WTC11 (cell line): ENCODE measurements at regions not wholly inside any gene's neighbourhood (a gene's known extent, or its start where the extent isn't known, plus 50 kb on each side); places are given as distances from the start of the nearest gene placed in this dataset.

Source experiments
- ATAC-seq: fragments of 200-7000 bp; cut with Tn5 transposase; 2 replicates; pipeline ENCODE4 v1.10.0; 2021; ENCODE audit warnings: mild to moderate bottlenecking, moderate library complexity
- CTCF ChIA-PET: fragments of 300-600 bp; sonication (Branson Sonifier 250); formaldehyde crosslinking; loops from one replicate; lab custom pipeline; 2021; ENCODE audit warnings: antibody characterized with exemption; lab: Charles Lee
- POLR2A ChIA-PET: fragments of 350-600 bp; sonication (Branson Sonifier 250); formaldehyde crosslinking; loops from one replicate; lab custom pipeline; 2021; ENCODE audit warnings: antibody characterized with exemption; lab: Charles Lee
- DNase-seq: peaks from one replicate; pipeline ENCODE4 v3.0.0; 2021; ENCODE audit warnings: low spot score
- H3K27ac Mint-ChIP-seq: 2 replicates; pipeline ENCODE4 v1.8.0; 2021; ENCODE audit warnings: mixed read lengths
- H3K27me3 Mint-ChIP-seq: 2 replicates; pipeline ENCODE4 v1.8.0; 2021; ENCODE audit warnings: low read depth, mild to moderate bottlenecking, moderate library complexity, mixed read lengths
- H3K36me3 Mint-ChIP-seq: 2 replicates; pipeline ENCODE4 v1.8.0; 2021; ENCODE audit warnings: mixed read lengths
- H3K4me1 Mint-ChIP-seq: 2 replicates; pipeline ENCODE4 v1.8.0; 2022; ENCODE audit warnings: mixed read lengths
- H3K4me3 Mint-ChIP-seq: 2 replicates; pipeline ENCODE4 v1.8.0; 2021; ENCODE audit warnings: mild to moderate bottlenecking, moderate library complexity, mixed read lengths
- H3K9me3 Mint-ChIP-seq: 2 replicates; pipeline ENCODE4 v1.8.0; 2021; ENCODE audit warnings: mixed read lengths
- FOXK1 ChIP-seq: sonication (generic); formaldehyde crosslinking; IDR thresholded peaks from 2 replicates; pipeline ENCODE4 v1.8.0; 2022; ENCODE audit warnings: mild to moderate bottlenecking, moderate library complexity, missing genetic modification reagents
- GRHL2 ChIP-seq: fragments of 250-450 bp; sonication (Bioruptor Pico); IDR thresholded peaks from 2 replicates; pipeline ENCODE4 v1.8.0; 2022; ENCODE audit warnings: mild to moderate bottlenecking, moderate library complexity; ENCODE audit not compliant: insufficient replicate concordance, severe bottlenecking
- GTF2I ChIP-seq: fragments of 250-450 bp; sonication (Bioruptor Pico); conservative IDR thresholded peaks from 2 replicates; pipeline ENCODE4 v1.4.0; 2021; ENCODE audit warnings: mild to moderate bottlenecking
- NR1H2 ChIP-seq: sonication (generic); formaldehyde crosslinking; IDR thresholded peaks from 2 replicates; pipeline ENCODE4 v1.9.0; 2021; ENCODE audit warnings: mild to moderate bottlenecking, moderate library complexity, missing genetic modification reagents
- OVOL2 ChIP-seq: fragments of 250-450 bp; sonication (Bioruptor Pico); IDR thresholded peaks from 2 replicates; pipeline ENCODE4 v1.9.0; 2021; ENCODE audit warnings: mild to moderate bottlenecking, borderline replicate concordance
- PRRX2 ChIP-seq: fragments of 250-450 bp; sonication (Bioruptor Pico); IDR thresholded peaks from 2 replicates; pipeline ENCODE4 v1.8.0; 2021; ENCODE audit warnings: mild to moderate bottlenecking
- ZNF138 ChIP-seq: sonication (generic); formaldehyde crosslinking; conservative IDR thresholded peaks from 2 replicates; pipeline ENCODE4 v1.8.1; 2022; ENCODE audit warnings: mild to moderate bottlenecking, moderate library complexity, missing genetic modification reagents
- ZNF232 ChIP-seq: sonication (generic); formaldehyde crosslinking; IDR thresholded peaks from 2 replicates; pipeline ENCODE4 v1.8.0; 2022; ENCODE audit warnings: mild to moderate bottlenecking, missing genetic modification reagents
- ZNF423 ChIP-seq: fragments of 250-450 bp; sonication (Bioruptor Pico); IDR thresholded peaks from 2 replicates; pipeline ENCODE4 v2.1.2; 2022; ENCODE audit warnings: mild to moderate bottlenecking, moderate library complexity
- TF ChIP-seq, protein P1 (sequence below): sonication (generic); formaldehyde crosslinking; IDR thresholded peaks from 2 replicates; pipeline ENCODE4 v1.8.0; 2022; ENCODE audit warnings: missing genetic modification reagents
- TF ChIP-seq, protein P2 (sequence below): fragments of 250-450 bp; sonication (Bioruptor Pico); IDR thresholded peaks from 2 replicates; pipeline ENCODE4 v1.8.0; 2021; ENCODE audit warnings: mild to moderate bottlenecking
- TF ChIP-seq, protein P3 (sequence below): sonication (generic); formaldehyde crosslinking; IDR thresholded peaks from 2 replicates; pipeline ENCODE4 v1.8.0; 2022; ENCODE audit warnings: mild to moderate bottlenecking, missing genetic modification reagents
- TF ChIP-seq, protein P4 (sequence below): sonication (generic); formaldehyde crosslinking; IDR thresholded peaks from 2 replicates; pipeline ENCODE4 v1.8.1; 2022; ENCODE audit warnings: mild to moderate bottlenecking, missing genetic modification reagents, moderate library complexity, borderline replicate concordance
- TF ChIP-seq, protein P5 (sequence below): sonication (generic); formaldehyde crosslinking; IDR thresholded peaks from 2 replicates; pipeline ENCODE4 v1.8.1; 2022; ENCODE audit warnings: missing genetic modification reagents, borderline replicate concordance
- TF ChIP-seq, protein P6 (sequence below): sonication (generic); formaldehyde crosslinking; IDR thresholded peaks from 2 replicates; pipeline ENCODE4 v1.8.1; 2023; ENCODE audit warnings: mild to moderate bottlenecking, missing genetic modification reagents

DNA sequence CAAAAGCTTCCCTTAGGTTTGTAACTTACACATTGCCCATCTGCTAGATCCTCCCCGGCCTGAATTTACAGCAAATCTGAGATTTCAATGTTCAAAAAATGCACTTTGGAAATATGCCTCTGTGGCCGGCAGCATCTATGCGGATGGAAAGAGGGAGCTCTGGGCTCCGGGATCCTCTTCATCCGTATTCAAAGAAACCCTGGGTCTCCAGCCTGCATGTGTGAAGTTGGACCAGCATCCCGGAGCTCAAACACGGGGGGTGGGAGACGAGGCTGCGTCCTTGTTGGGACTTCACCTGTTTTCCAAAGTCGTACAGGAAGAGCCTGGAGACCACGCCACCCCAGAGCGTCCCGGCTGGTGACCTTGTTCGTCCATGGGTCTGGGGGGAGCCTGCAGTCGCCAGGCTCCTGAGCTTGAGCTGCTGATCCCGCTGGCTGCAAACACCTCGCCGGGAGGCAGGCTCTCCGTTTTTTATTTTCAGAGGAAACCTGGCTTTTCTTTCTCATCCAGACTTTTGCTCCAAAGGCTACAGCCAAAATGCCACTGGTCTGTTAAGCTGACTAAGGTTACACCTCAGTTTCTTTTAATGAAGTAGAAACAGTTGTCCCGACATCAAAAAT lies 77.4 kb downstream of the PTGR3 start (continued):
- TF ChIP-seq, protein P1, sequence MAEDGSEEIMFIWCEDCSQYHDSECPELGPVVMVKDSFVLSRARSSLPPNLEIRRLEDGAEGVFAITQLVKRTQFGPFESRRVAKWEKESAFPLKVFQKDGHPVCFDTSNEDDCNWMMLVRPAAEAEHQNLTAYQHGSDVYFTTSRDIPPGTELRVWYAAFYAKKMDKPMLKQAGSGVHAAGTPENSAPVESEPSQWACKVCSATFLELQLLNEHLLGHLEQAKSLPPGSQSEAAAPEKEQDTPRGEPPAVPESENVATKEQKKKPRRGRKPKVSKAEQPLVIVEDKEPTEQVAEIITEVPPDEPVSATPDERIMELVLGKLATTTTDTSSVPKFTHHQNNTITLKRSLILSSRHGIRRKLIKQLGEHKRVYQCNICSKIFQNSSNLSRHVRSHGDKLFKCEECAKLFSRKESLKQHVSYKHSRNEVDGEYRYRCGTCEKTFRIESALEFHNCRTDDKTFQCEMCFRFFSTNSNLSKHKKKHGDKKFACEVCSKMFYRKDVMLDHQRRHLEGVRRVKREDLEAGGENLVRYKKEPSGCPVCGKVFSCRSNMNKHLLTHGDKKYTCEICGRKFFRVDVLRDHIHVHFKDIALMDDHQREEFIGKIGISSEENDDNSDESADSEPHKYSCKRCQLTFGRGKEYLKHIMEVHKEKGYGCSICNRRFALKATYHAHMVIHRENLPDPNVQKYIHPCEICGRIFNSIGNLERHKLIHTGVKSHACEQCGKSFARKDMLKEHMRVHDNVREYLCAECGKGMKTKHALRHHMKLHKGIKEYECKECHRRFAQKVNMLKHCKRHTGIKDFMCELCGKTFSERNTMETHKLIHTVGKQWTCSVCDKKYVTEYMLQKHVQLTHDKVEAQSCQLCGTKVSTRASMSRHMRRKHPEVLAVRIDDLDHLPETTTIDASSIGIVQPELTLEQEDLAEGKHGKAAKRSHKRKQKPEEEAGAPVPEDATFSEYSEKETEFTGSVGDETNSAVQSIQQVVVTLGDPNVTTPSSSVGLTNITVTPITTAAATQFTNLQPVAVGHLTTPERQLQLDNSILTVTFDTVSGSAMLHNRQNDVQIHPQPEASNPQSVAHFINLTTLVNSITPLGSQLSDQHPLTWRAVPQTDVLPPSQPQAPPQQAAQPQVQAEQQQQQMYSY (CRISPR knock-in tag) = no peak
- TF ChIP-seq, all 79 proteins: peak for 0

DNA sequence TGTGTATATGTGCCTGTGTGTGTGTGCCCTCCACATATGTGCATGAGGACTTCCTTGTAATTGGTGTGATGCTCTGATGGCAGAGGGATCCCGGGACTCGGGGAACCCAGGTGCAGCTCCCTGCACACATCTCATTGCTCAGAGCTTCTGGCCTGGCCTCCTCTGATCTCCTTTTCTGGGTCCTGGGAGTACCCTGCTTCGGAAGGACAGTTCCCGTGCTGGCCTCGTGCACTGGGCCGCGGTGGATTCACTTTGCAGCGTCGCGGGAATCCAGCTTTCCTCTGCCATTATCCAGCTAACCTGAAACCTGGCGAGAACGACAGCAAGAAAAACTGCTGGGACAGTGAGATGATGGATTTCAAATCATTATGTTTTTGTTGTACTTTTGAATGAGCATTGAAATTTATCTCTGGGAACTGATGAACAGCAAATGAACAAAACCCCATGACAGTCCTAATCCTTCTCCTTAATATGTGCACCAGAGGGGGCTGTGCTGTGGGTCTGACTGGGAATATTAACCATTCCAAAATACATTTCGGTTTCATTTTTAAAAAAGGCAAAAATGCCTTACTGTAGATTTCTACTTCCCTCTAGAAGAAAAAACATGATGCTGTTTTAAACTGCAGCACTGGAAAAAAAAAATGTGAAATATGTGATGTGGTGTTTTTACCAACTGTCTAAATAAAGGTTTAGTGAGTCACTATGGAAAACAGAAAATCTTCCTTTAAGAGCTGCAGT lies 78.2 kb downstream of the PTGR3 start:
- DNase-seq = no peak
- Mint-ChIP-seq H3K27ac (no peak overlapping the region), H3K9me3 (peaks cover 7% of the 10 kb centered on the region), H3K4me1 (no peaks in the 10 kb centered on the region)
- POLR2A ChIA-PET = no interaction called here
- CTCF ChIA-PET = interaction anchor here (1.0 to 1.5 kb wide), 2 partner anchors 89 to 256 kb away, joined by 3 to 6 read pairs; no protein-coding TSS in a partner anchor
- TF ChIP-seq ZNF138 (CRISPR knock-in tag) (no peak), FOXK1 (CRISPR knock-in tag) (no peak), NR1H2 (CRISPR knock-in tag) (no peak)
- TF ChIP-seq, protein P2, sequence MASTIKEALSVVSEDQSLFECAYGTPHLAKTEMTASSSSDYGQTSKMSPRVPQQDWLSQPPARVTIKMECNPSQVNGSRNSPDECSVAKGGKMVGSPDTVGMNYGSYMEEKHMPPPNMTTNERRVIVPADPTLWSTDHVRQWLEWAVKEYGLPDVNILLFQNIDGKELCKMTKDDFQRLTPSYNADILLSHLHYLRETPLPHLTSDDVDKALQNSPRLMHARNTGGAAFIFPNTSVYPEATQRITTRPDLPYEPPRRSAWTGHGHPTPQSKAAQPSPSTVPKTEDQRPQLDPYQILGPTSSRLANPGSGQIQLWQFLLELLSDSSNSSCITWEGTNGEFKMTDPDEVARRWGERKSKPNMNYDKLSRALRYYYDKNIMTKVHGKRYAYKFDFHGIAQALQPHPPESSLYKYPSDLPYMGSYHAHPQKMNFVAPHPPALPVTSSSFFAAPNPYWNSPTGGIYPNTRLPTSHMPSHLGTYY (CRISPR knock-in tag) = no peak
- TF ChIP-seq, all 79 proteins: peak for 0
- Mint-ChIP-seq H3K4me3 (no peak overlapping the region), H3K36me3 (no peaks in the 10 kb centered on the region), H3K27me3 (no peaks in the 10 kb centered on the region)
- ATAC-seq = no peak

DNA sequence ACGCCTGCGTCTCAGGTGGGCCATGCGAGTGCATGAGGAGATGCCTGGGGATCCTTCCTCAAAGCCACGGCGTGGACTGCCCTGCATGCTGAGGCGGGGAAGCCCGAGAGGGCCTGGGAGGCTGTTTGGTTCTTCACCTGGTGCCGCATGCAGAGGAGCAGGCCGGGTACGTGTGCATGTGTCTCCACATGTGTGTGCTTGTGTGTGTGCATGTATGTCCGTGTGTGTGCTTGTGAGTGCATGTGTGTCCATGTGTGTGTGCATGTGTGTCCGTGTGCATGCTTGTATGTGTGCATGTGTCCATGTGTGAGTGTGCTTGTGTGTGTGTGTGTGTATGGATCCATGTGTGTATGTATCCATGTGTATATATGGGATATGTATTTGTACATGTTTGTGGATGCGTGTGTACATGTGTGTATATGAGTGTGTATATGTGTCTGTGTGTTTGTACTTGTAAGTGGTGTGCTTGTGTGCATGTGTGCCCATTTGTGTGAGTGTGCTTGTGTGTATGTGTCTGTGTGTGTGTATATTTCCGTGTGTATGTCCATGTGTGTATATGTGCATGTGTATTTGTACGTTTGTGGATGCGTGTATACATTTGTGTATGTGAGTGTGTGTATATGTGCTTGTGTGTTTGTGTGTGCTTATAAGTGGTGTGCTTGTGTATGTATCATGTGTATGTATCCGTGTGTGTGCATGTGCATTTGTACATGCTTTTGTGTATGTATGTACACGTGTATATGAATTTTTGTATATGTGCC lies 79.0 kb downstream of the PTGR3 start:
- no peak overlapping the region for H3K4me3 Mint-ChIP-seq
- TF ChIP-seq ZNF232 (CRISPR knock-in tag) (no peak), OVOL2 (no peak), GRHL2 (CRISPR knock-in tag) (no peak), ZNF423 (CRISPR knock-in tag) (no peak), PRRX2 (CRISPR knock-in tag) (no peak), GTF2I (CRISPR knock-in tag) (no peak)
- TF ChIP-seq, protein P3, sequence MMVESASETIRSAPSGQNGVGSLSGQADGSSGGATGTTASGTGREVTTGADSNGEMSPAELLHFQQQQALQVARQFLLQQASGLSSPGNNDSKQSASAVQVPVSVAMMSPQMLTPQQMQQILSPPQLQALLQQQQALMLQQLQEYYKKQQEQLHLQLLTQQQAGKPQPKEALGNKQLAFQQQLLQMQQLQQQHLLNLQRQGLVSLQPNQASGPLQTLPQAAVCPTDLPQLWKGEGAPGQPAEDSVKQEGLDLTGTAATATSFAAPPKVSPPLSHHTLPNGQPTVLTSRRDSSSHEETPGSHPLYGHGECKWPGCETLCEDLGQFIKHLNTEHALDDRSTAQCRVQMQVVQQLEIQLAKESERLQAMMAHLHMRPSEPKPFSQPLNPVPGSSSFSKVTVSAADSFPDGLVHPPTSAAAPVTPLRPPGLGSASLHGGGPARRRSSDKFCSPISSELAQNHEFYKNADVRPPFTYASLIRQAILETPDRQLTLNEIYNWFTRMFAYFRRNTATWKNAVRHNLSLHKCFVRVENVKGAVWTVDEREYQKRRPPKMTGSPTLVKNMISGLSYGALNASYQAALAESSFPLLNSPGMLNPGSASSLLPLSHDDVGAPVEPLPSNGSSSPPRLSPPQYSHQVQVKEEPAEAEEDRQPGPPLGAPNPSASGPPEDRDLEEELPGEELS (CRISPR knock-in tag) = no peak
- TF ChIP-seq, protein P4, sequence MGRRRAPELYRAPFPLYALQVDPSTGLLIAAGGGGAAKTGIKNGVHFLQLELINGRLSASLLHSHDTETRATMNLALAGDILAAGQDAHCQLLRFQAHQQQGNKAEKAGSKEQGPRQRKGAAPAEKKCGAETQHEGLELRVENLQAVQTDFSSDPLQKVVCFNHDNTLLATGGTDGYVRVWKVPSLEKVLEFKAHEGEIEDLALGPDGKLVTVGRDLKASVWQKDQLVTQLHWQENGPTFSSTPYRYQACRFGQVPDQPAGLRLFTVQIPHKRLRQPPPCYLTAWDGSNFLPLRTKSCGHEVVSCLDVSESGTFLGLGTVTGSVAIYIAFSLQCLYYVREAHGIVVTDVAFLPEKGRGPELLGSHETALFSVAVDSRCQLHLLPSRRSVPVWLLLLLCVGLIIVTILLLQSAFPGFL (CRISPR knock-in tag) = no peak
- TF ChIP-seq, protein P5, sequence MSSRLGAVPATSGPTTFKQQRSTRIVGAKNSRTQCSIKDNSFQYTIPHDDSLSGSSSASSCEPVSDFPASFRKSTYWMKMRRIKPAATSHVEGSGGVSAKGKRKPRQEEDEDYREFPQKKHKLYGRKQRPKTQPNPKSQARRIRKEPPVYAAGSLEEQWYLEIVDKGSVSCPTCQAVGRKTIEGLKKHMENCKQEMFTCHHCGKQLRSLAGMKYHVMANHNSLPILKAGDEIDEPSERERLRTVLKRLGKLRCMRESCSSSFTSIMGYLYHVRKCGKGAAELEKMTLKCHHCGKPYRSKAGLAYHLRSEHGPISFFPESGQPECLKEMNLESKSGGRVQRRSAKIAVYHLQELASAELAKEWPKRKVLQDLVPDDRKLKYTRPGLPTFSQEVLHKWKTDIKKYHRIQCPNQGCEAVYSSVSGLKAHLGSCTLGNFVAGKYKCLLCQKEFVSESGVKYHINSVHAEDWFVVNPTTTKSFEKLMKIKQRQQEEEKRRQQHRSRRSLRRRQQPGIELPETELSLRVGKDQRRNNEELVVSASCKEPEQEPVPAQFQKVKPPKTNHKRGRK = no peak
- TF ChIP-seq, protein P6, sequence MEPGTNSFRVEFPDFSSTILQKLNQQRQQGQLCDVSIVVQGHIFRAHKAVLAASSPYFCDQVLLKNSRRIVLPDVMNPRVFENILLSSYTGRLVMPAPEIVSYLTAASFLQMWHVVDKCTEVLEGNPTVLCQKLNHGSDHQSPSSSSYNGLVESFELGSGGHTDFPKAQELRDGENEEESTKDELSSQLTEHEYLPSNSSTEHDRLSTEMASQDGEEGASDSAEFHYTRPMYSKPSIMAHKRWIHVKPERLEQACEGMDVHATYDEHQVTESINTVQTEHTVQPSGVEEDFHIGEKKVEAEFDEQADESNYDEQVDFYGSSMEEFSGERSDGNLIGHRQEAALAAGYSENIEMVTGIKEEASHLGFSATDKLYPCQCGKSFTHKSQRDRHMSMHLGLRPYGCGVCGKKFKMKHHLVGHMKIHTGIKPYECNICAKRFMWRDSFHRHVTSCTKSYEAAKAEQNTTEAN = no peak

More for the DNA sequence above, 79.0 kb downstream of the PTGR3 start:
- ATAC-seq = no peak
- Mint-ChIP-seq H3K4me1 (no peaks in the 10 kb centered on the region), H3K9me3 (peaks cover 7% of the 10 kb centered on the region), H3K27ac (0 out of 2 replicates have a peak overlapping the region, but pooled peaks have one; percentile 43), H3K36me3 (no peaks in the 10 kb centered on the region), H3K27me3 (no peaks in the 10 kb centered on the region)
- DNase-seq = no peak
- ChIA-PET CTCF (no interaction called here), POLR2A (no interaction called here)
